Fibroblast of the aortic adventitia (primary cell): ENCODE measurements at regions not wholly inside any gene's neighbourhood (a gene's known extent, or its start where the extent isn't known, plus 50 kb on each side); places are given as distances from the start of the nearest gene placed in this dataset.
A peak's percentile ranks its signal among the peaks of the same experiment; 100 is the strongest.

Source experiments
- DNase-seq: peaks from one replicate; pipeline ENCODE4 v3.0.0-alpha.2; 2010; ENCODE audit warnings: low read depth
- H3K4me3 ChIP-seq: 2 replicates; pipeline ENCODE4 v1.5.1; 2011; ENCODE audit warnings: low read depth, mild to moderate bottlenecking, control low read depth, low read length, moderate library complexity
- CTCF ChIP-seq: IDR thresholded peaks from 2 replicates; pipeline ENCODE4 v1.5.1; 2011; ENCODE audit warnings: mild to moderate bottlenecking, low read length, control low read depth, inconsistent platforms; ENCODE audit not compliant: insufficient read depth

- no peak for DNase-seq
- TF ChIP-seq CTCF = no peak
Measured at GRCh38 chr9:131801810-131802209, 61.9 kb upstream of the RAPGEF1 start.

GRCh38 chr9:131800843-131801242 lies 61.0 kb upstream of the RAPGEF1 start:
- no peak for TF ChIP-seq CTCF
- no peak for DNase-seq
- H3K4me3 ChIP-seq = no peak overlapping the region

More at GRCh38 chr9:131801810-131802209, 61.9 kb upstream of the RAPGEF1 start:
- no peak overlapping the region for H3K4me3 ChIP-seq

- no peak for TF ChIP-seq CTCF
- DNase-seq = no peak
Measured at GRCh38 chr9:131800366-131800765, 60.5 kb upstream of the RAPGEF1 start.

GRCh38 chr9:131799177-131799823 lies 59.4 kb upstream of the RAPGEF1 start:
- TF ChIP-seq CTCF = no peak
- DNase-seq = peak; percentile 39
- no peak overlapping the region for H3K4me3 ChIP-seq

More at GRCh38 chr9:131800366-131800765, 60.5 kb upstream of the RAPGEF1 start:
- H3K4me3 ChIP-seq = no peak overlapping the region

GRCh38 chr9:131798246-131798645 lies 58.4 kb upstream of the RAPGEF1 start:
- no peak for TF ChIP-seq CTCF
- no peak overlapping the region for H3K4me3 ChIP-seq
- no peak for DNase-seq

- no peak overlapping the region for H3K4me3 ChIP-seq
- DNase-seq = no peak
- TF ChIP-seq CTCF = no peak
Measured at GRCh38 chr9:131794393-131794792, 54.5 kb upstream of the RAPGEF1 start.
